ENCODE measurements at regions not wholly inside any gene's neighbourhood (a gene's known extent, or its start where the extent isn't known, plus 50 kb on each side); places are given as distances from the start of the nearest gene placed in this dataset.

DNA sequence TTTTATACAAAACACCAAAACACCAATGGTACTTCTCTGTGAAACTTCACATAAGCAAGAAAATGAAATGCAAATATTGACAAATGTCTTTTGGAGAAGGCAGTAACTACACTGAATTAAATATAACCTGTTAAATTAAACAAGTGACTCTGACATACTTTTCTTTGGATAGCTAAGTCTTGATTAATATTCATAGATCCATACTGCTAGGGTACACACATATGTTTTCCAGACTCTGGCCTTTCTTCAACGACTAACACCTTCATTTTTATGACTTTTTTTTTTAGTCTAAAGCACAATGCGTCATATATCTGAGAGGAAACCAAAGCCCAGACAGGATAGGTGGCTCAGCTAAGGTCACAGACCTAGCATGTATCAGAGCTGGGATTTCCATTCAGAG, 263.7 kb downstream of the TENT4A start:
- no peak for DNase-seq
- in situ Hi-C loops (cut with MboI; ENCODE audit: low pct_unique_long_range_greater_than_20kb, low sequenced_read_pairs): no loop called here

DNA sequence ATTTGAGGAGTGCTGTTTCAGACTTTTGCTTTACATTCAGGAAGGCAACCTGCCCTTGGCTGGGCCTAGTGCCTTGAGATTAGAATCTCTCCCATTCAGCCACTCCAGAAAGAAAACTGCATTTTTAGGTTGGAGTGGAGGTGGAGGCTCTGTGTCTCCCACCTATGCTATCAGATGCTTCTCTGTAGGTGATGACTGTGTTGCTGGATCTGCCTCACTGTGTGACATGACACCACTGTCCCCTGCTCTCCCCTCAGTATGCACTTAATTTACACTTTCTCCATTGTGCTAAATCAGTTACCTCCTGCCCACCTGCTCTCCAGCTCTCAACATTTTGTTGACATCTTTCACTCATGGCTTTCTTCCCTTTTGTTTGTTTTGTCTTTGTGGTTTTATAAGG, 265.8 kb downstream of the TENT4A start:
- no peak for DNase-seq
- in situ Hi-C loops (cut with MboI; ENCODE audit: low pct_unique_long_range_greater_than_20kb, low sequenced_read_pairs): no loop called here

DNA sequence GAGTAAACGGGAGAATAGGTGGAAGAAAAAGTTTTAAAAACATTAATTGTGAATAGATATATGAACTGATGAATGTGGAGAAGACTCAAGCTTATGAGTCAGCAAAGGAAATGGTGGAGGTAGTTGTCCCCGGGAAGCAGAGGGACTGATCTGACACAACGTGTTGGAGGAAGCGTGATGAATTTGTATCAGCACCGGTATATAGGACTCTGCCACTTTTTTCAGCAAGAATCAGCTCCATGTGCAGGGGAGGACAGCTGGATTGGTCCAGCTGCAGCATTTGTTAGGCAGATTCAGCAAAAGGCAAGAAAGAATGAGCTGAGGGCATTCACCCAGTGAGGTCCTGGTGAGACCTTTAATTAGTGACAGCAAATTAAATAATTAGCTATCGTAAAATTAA, 276.0 kb downstream of the TENT4A start:
- in situ Hi-C loops (cut with MboI; ENCODE audit: low pct_unique_long_range_greater_than_20kb, low sequenced_read_pairs): no loop called here
- DNase-seq: no peak

DNA sequence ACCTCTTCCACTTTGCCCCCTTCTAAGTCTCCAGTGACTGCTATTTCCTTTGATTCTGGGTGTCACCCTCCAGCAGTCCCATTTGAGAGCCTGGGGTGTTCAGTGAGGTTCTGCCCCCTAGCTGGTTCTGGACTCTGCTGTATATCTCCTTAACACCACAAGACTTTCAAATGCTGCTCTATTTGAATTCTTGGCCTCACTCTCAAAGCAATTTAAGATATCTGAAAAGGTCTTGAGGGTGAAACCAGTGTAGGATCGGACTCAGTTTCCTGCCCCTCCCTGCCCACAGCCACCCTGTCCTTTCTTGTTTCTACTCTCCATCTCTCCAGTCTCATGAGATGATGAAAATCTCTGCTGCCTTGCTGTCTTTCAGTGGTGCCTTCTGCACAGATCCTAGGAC, 280.9 kb downstream of the TENT4A start:
- in situ Hi-C loops (cut with MboI; ENCODE audit: low pct_unique_long_range_greater_than_20kb, low sequenced_read_pairs): no loop called here
- DNase-seq: no peak

DNA sequence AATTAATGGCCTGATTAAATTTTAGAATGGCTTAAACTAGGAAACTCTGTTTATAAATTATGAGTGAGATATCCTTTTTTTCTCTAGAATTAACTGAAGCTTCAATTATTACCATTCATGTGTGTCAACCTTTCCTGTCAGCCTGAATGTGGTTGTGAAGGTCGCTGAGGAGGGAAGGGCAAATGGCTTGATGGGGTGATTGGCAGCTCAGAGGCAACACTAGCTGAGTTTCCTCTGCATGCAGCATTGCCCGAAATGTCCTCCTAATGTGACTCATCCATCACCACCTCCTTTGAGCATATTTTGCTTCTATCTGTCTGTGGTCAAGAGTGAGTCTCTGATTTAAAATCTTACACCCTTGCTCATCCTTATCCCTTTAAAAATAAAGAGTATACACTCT, 281.9 kb downstream of the TENT4A start:
- in situ Hi-C loops (cut with MboI; ENCODE audit: low pct_unique_long_range_greater_than_20kb, low sequenced_read_pairs): no loop called here
- no peak for DNase-seq

DNA sequence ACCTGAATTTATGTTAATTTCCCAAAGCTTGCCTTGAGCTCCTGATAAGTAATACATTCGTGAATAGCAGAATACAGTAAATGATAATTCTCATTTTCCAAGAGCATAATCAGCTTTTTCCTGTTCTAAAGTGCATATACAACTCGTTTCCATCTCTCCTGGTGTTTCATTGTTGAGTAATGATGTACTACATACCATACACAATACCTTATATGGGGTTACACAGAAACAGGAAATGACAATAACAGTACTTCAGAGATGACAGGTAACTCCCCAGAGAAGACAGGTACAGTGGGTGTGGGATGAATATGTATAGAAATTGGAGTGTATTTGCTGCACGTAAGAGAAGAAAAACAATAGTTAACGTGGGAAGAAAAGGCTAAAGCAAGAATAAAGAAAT, 287.1 kb downstream of the TENT4A start:
- in situ Hi-C loops (cut with MboI; ENCODE audit: low pct_unique_long_range_greater_than_20kb, low sequenced_read_pairs): no loop called here
- no peak for DNase-seq

DNA sequence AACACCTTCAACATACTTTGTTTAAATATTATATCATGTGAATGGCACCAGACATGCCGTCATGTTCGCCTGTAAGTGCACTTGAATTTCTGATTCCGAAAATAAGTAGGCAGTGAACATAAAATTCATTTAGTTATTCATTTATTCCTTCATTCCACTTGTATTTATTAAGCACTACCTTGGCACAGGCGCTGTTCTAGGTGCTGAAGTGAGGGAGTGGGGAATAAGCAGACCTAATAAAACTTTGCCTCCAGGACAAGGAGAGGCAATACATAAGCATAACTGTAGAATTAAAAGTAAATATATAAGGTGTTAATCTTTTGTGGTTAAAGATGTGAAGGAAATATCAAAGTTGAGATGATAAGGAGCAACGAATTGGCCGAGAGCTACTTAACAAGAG, 297.4 kb downstream of the TENT4A start:
- in situ Hi-C loops (cut with MboI; ENCODE audit: low pct_unique_long_range_greater_than_20kb, low sequenced_read_pairs): no loop called here
- DNase-seq: no peak

DNA sequence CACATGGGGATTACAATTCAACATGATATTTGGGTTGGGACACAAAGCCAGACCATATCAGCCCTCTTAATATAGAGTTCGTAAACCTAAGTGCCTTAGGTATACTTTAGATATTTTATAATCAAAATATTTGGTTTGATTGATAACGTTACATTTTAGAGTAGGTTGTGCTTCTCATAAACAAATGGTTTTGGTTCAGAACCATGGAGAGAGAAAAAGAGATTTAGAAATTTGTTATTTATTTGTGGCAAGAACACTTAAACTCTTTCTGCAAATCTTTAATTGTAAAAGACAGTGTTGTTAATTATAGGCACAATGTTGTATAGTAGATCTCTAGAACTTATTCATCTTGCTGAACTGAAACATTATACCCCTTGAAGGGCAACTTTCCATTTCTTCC, 298.8 kb downstream of the TENT4A start:
- in situ Hi-C loops (cut with MboI; ENCODE audit: low pct_unique_long_range_greater_than_20kb, low sequenced_read_pairs): no loop called here
- no peak for DNase-seq

DNA sequence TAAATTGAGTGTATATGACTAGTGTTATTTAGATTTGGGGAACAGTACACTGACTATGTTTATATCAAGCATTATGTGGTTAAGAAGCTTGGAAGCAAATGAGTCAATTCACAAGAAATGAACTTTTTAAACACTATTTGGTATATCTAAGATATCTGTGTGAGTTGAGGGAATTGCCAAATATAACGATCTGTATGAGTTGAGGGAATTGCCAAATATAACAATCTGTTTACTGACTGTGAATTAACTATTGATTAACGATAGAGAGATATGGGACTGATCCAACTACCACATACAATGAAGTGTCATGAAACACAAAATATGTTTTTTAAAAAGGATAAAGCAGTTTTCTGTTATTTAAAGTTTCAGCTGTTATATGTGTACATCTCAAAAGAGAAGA, 301.4 kb downstream of the TENT4A start:
- in situ Hi-C loops (cut with MboI; ENCODE audit: low pct_unique_long_range_greater_than_20kb, low sequenced_read_pairs): no loop called here

DNA sequence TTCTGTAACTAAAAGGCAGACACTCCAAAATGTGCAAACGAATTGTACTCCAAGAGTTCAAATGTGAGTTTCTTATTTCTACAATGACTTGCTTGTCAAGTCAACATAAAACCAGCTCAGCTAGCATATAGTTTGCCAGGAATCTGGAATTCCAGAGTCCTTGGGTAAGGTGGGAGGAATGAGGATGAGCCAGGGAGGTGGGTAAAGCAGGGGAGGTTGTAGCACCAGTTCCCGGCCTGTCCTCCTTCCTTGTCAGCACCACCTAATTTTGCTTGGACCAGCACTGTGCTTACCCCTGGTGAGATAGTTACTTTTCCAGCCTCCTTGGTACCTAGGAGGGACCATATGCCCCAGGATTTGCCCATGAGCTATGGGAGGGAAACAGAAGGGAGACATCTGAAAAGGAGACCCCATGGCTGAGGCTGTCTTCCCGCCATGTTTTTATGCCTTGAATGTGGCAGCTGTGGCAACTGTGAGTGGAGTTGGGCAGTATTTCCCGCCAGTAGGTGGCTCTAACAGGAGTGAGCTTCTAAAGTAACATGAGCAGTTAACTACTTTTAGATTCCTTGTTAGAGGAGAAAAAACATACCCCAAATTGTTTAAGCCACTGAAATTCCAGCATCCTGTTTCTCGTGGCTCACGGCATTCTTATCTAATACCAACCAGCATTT, 302.5 kb downstream of the TENT4A start:
- peak; percentile 1 for DNase-seq

More for the DNA sequence above, 301.4 kb downstream of the TENT4A start:
- no peak for DNase-seq

DNA sequence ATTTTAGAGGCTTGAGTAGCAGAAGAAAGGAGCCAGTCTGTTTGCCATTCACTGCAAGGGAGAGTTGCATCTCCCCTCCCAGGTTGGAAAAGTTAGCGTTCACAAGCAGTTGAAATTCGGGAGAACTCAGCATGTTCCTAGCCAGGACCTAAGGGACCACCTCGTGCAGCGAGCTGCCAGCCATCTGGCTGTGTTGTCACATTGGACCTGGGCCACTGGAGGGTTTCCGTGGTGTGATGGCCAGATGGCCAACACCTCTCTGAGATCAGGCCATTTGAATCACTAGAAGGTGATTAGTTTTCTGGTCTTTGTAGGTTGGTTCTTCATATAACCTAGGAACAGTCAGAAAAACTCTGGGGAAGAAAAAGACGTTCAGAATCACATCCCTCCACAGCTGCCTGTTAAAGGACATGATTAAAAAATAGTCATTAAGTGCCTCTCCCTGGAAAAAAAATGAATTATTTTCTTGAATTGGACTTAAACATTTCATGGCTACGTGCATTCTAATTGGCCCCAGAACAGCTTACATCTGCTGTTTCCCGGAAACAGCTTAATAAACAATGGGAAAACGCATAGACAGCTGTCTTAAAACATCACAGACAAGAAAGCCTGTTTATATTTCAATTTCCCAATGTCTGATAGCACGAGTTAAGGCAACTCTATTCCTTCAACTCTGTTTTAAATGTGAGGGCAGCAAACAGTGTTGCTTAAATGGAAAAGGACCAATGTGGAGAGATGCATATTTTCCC, 303.9 kb downstream of the TENT4A start:
- in situ Hi-C loops (cut with MboI; ENCODE audit: low pct_unique_long_range_greater_than_20kb, low sequenced_read_pairs): no loop called here
- no peak for DNase-seq

More for the DNA sequence above, 302.5 kb downstream of the TENT4A start:
- in situ Hi-C loops (cut with MboI; ENCODE audit: low pct_unique_long_range_greater_than_20kb, low sequenced_read_pairs): no loop called here

DNA sequence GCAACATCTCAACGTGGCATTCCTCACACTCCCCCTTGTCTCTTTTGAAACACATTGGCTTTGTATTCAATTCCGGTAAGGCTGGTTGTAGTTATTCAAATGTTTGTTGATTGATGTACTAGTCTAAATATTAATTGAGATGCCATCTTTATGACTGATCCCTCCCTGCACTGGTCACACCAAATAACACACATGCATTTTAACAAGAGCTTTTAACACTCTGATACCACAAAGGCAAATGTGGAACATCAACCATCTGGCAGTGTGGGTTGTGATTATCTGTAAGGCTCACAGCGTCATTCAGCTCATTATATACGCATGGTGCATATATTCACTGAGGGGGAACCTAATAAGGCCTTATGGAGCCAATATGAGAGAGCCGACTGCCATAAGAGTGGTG, 305.0 kb downstream of the TENT4A start:
- DNase-seq: no peak
- in situ Hi-C loops (cut with MboI; ENCODE audit: low pct_unique_long_range_greater_than_20kb, low sequenced_read_pairs): no loop called here

DNA sequence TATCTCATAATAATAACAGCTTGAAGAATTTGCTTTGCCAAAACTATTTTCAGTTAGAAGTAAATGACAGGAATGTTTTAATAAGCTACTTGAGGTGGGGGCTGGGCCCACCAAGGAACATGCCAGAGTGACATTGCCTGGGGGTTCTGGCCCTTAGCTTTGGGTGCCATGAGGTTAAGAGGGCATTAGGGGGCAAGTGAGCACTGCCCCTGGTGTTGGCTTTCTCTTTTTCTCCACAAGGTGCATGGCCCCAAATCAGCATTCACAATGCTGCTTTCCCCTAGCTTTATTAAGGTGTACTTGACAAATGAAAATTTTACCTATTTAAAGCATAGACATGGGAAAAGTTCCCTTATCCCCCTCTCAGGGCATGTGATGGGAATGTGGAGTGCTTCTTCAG, 305.4 kb downstream of the TENT4A start:
- no peak for DNase-seq
- in situ Hi-C loops (cut with MboI; ENCODE audit: low pct_unique_long_range_greater_than_20kb, low sequenced_read_pairs): no loop called here

DNA sequence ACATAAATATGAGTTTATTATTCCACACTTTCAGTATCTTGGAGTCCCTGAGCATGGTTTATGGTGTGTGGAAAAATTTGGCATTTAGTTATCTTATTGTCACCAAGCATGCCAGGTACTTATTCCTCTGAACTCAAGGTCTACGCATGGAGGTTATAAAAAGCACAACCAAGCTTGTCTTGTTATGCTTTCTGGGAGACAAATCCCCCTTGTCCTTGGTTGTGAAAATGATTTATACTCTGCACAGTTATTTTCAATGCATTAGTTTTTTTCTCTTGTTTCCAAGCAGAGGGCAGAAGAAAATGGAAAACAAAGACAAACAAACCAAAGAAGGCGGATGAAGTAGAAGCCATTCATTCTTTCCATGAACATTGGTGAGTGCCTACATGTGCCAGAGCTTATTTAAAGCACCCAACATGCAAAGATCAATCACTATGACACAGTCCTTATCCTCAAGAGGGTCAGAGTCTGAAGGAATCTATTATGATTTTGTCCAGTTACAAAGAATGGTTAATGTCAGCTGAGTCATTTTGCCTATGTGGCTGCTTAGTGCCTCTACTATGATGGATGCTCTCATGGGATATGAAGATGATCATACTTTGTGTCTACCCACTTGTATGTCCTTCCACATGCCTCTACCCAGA, 323.1 kb downstream of the TENT4A start:
- DNase-seq: no peak
- in situ Hi-C loops (cut with MboI; ENCODE audit: low pct_unique_long_range_greater_than_20kb, low sequenced_read_pairs): no loop called here

DNA sequence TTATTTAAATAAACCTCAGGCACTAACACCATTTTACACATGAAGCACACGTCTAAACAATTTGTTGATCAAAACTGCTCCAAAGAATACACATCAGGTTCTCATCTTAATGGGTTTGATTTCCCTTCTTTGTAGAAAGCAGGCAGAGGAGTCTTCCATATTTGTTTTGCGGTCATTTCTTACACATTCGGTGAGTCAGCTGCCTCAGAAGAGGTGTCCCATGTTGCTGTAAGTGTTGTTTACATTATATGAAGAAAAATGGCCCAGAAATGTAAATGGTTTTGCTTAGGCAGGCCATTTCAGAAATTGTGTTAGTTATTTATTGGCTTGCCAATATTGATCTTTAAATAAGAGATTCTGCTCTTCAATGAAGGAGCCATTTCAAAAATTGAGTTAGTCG, 325.8 kb downstream of the TENT4A start:
- in situ Hi-C loops (cut with MboI; ENCODE audit: low pct_unique_long_range_greater_than_20kb, low sequenced_read_pairs): no loop called here
- no peak for DNase-seq

DNA sequence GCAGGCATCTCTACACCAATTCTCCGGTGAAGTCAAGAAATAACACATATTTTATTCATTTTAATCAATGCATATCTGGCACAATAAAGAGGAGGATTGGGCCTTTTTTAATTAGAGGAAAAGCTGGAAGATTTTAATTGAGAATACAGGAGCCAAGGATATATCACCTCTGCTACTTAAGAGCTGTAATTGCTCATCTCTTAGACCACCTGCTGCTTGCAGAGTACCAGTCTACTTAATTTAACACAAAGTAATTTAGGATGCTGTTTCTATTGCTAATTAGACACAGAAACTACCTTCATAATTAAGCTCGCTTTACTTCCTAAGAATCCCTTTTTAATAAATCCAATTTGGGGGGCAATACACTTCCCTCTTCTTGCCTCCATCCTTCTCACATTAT, 326.9 kb downstream of the TENT4A start:
- no peak for DNase-seq
- in situ Hi-C loops (cut with MboI; ENCODE audit: low pct_unique_long_range_greater_than_20kb, low sequenced_read_pairs): no loop called here

DNA sequence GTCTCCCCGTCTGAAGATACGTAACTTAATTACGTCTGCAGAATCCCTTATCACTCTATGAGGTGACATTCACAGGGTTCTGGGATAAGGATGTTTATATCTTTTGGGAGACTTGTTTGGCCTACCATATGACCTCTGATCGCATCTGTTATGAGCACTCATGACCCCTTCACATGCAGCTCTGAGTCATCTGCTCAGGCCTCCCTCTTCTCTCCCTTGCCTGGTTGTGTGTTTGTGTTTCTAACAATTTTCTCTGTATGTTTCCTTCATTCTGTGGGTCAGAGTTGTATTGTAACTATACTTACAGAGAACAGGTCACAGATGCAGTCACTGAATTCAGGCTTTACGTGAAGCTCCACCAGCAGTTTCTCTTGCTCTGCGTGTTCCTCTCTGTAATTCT, 330.6 kb downstream of the TENT4A start:
- in situ Hi-C loops (cut with MboI; ENCODE audit: low pct_unique_long_range_greater_than_20kb, low sequenced_read_pairs): no loop called here

DNA sequence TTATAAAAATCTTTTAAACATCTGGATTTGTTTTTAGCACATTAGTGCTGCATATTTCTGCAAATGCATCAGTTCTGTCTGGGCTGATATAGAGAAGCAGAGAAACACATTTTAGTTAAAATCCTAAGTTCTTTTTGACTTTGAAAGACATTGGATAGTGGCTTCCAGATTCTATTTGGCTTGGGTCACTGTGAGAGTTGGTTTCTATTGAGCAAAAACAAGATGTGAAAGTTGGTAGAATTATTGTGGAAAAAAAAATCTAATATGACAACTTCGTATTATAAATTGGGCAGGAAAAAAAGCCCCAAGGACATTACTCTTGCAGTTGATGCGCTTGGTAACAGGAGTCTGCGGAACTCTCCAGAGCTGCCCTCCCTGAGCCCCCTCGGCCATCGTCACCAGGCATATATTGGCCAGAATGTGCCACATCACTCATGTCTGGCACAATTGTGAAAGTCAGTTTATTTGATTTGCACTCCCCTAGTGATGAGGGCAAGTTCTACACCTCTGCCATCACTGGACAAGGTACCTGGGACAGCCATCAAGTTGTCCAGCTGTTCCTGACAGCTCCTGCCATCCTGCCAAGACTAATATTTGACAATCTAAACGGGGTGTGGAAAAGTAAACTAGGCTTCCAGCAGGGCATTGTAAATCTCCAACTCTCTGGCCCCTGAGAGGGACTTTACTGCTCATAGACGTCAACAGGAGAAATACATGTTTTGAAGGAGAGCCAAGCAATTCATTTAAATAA, 334.5 kb downstream of the TENT4A start:
- in situ Hi-C loops (cut with MboI; ENCODE audit: low pct_unique_long_range_greater_than_20kb, low sequenced_read_pairs): no loop called here
- no peak for DNase-seq

More for the DNA sequence above, 330.6 kb downstream of the TENT4A start:
- no peak for DNase-seq

DNA sequence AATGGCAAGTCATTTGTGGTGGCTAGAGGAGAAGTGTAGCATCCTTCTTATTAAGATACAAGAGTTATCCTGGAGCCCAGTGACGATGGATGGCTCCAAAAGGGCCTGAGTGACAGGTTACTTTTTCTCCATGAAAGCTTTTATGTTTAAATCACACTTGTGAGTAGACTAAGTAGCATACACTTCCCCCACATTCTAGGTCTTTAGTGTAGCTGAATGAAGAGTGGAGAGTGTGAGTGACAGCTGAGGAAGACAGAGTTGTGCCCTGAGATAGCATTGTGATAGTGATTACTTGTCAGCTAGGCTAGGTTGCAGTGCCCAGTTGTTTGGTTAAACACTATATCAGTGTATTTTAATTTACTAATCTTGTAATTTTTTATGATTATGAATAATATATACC, 337.8 kb downstream of the TENT4A start:
- in situ Hi-C loops (cut with MboI; ENCODE audit: low pct_unique_long_range_greater_than_20kb, low sequenced_read_pairs): no loop called here
- no peak for DNase-seq

DNA sequence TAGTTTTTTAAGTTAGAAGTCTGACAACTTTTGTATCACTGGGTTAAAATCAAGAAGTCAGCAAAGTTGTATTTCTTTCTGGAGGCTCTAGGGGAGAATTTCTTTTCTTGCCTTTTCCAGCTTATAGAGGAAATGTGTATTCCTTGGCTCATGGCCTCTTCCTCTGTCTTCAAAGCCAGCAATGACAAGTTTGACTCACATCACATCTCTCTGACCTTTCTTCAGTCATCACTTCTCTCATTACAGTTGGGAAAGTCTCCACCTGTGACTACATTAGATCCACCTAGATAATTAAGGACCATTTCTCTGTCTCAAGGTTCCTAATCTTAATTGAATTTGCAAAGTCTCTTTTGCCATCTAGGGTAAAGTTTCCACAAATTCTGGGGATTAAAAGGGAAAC, 339.9 kb downstream of the TENT4A start:
- DNase-seq: no peak
- in situ Hi-C loops (cut with MboI; ENCODE audit: low pct_unique_long_range_greater_than_20kb, low sequenced_read_pairs): no loop called here

All from KBM-7 (cell line).